PC-9 (cell line): ENCODE measurements at regions not wholly inside any gene's neighbourhood (a gene's known extent, or its start where the extent isn't known, plus 50 kb on each side); places are given as distances from the start of the nearest gene placed in this dataset.

Experiments used
- BruUV-seq: library from RNA; stranded (reverse); fragments of 400-500 nt; replicated peaks from 2 replicates; lab custom pipeline; 2021; lab: Mats Ljungman, UMichigan
- CTCF ChIA-PET: fragments of 300-600 bp; sonication (Branson Sonifier 250); formaldehyde crosslinking; loops from one replicate; lab custom pipeline; 2022; ENCODE audit warnings: antibody characterized with exemption; lab: Charles Lee
- POLR2A ChIA-PET: fragments of 300-600 bp; sonication (Branson Sonifier 250); formaldehyde crosslinking; loops from one replicate; lab custom pipeline; 2022; ENCODE audit warnings: antibody characterized with exemption; ENCODE audit not compliant: unreplicated experiment; lab: Charles Lee
- DNase-seq, 2 experiments: peaks; one replicate each; pipeline versions ENCODE4 v3.0.0 to v3.0.0-alpha.2; 2015 to 2022; ENCODE audit warnings: mixed read lengths in 1 of 2
- H2AFZ ChIP-seq: fragments of 200-600 bp; sonication (generic); 2 replicates; pipeline ENCODE4 v1.8.1; 2017; ENCODE audit warnings: antibody characterized with exemption
- H3F3A ChIP-seq: fragments of 200-600 bp; sonication (generic); 2 replicates; pipeline ENCODE4 v1.8.1; 2017; ENCODE audit warnings: antibody characterized with exemption, mild to moderate bottlenecking, low read depth; ENCODE audit not compliant: insufficient read depth
- H3K27ac ChIP-seq: fragments of 200-600 bp; sonication (generic); 2 replicates; pipeline ENCODE4 v1.6.1; 2016; ENCODE audit warnings: mixed run types
- H3K27me3 ChIP-seq: fragments of 200-600 bp; sonication (generic); 2 replicates; pipeline ENCODE4 v1.6.1; 2016; ENCODE audit warnings: low read depth, mixed run types; ENCODE audit not compliant: insufficient read depth
- H3K36me3 ChIP-seq: fragments of 200-600 bp; sonication (generic); 2 replicates; pipeline ENCODE4 v1.6.1; 2016; ENCODE audit warnings: low read depth, mixed run types
- H3K4me1 ChIP-seq: fragments of 200-600 bp; sonication (generic); replicated peaks from 2 replicates; pipeline ENCODE4 v1.6.1; 2016; ENCODE audit warnings: mixed run types; ENCODE audit not compliant: insufficient read depth
- H3K4me2 ChIP-seq: fragments of 200-600 bp; sonication (generic); 2 replicates; pipeline ENCODE4 v1.6.1; 2017; ENCODE audit warnings: mixed run types
- H3K4me3 ChIP-seq: fragments of 200-600 bp; sonication (generic); 2 replicates; pipeline ENCODE4 v1.6.1; 2016; ENCODE audit warnings: mixed run types
- H3K79me2 ChIP-seq: fragments of 200-600 bp; sonication (generic); 2 replicates; pipeline ENCODE4 v1.6.1; 2017; ENCODE audit warnings: low read depth, mixed run types
- H3K9me2 ChIP-seq: fragments of 200-600 bp; sonication (generic); 2 replicates; pipeline ENCODE4 v1.8.1; 2017; ENCODE audit warnings: mild to moderate bottlenecking; ENCODE audit not compliant: insufficient read depth
- H3K9me3 ChIP-seq: fragments of 200-600 bp; sonication (generic); 2 replicates; pipeline ENCODE4 v1.8.1; 2016; ENCODE audit warnings: low read depth; ENCODE audit not compliant: insufficient read depth
- H4K20me1 ChIP-seq: fragments of 200-600 bp; sonication (generic); 2 replicates; pipeline ENCODE4 v1.8.1; 2017; ENCODE audit not compliant: insufficient read depth
- CTCF ChIP-seq: fragments of 200-600 bp; sonication (generic); conservative IDR thresholded peaks from 2 replicates; pipeline ENCODE4 v1.6.1; 2017; ENCODE audit warnings: mixed run types, antibody characterized with exemption, mild to moderate bottlenecking, moderate library complexity
- EZH2 ChIP-seq: fragments of 200-600 bp; sonication (generic); IDR thresholded peaks from 2 replicates; pipeline ENCODE4 v1.8.0; 2017; ENCODE audit warnings: antibody characterized with exemption, low read depth
- intact Hi-C: fragments of 100-400 bp; cut with micrococcal nuclease; formaldehyde crosslinking; loops from one replicate; pipeline ENCODE4 v1.10.0; 2022; ENCODE audit not compliant: unreplicated experiment

- ChIA-PET CTCF (no interaction called here), POLR2A (no interaction called here)
- H3K4me3 ChIP-seq = no peak overlapping the region
- H3F3A ChIP-seq = no peaks in the 10 kb centered on the region
- H3K9me3 ChIP-seq = no peaks in the 10 kb centered on the region
- DNase-seq = no peak
- no peaks in the 10 kb centered on the region for H3K4me1 ChIP-seq
- no peaks in the 10 kb centered on the region; the same call in 1 of the 2 replicates for H3K9me2 ChIP-seq
- no peak overlapping the region for H3K4me2 ChIP-seq
- BruUV-seq = no TSS peak
- no peak overlapping the region for H3K27ac ChIP-seq
- intact Hi-C loops = no loop called here
- no peaks in the 10 kb centered on the region for H3K36me3 ChIP-seq
- H3K79me2 ChIP-seq = no peaks in the 10 kb centered on the region
- TF ChIP-seq CTCF (no peak), EZH2 (no peak)
- no peaks in the 10 kb centered on the region for H4K20me1 ChIP-seq
- no peak overlapping the region for H2AFZ ChIP-seq
- no peaks in the 10 kb centered on the region for H3K27me3 ChIP-seq
Observed at GRCh38 chr12:24198936-24199671, 249.6 kb upstream of the SOX5 start.

GRCh38 chr12:24198070-24198469 lies 248.6 kb upstream of the SOX5 start:
- Histone ChIP-seq H3K4me3 (no peak overlapping the region), H3F3A (no peaks in the 10 kb centered on the region), H3K27ac (no peak overlapping the region), H3K9me2 (no peaks in the 10 kb centered on the region; the same call in 1 of the 2 replicates), H2AFZ (no peak overlapping the region), H3K27me3 (no peaks in the 10 kb centered on the region), H3K4me2 (no peak overlapping the region), H3K36me3 (no peaks in the 10 kb centered on the region), H3K4me1 (no peaks in the 10 kb centered on the region), H3K79me2 (no peaks in the 10 kb centered on the region), H4K20me1 (no peaks in the 10 kb centered on the region), H3K9me3 (no peaks in the 10 kb centered on the region)
- intact Hi-C loops = no loop called here
- BruUV-seq = no TSS peak
- ChIA-PET POLR2A (no interaction called here), CTCF (no interaction called here)
- no peak for DNase-seq
- no peak for TF ChIP-seq EZH2
- no peak for TF ChIP-seq CTCF

- no peaks in the 10 kb centered on the region for H4K20me1 ChIP-seq
- H3K4me1 ChIP-seq = no peaks in the 10 kb centered on the region
- POLR2A ChIA-PET = no interaction called here
- H3K27me3 ChIP-seq = no peaks in the 10 kb centered on the region
- no peaks in the 10 kb centered on the region for H3K36me3 ChIP-seq
- no peaks in the 10 kb centered on the region; the same call in 1 of the 2 replicates for H3K9me2 ChIP-seq
- intact Hi-C loops = no loop called here
- H3K27ac ChIP-seq = no peak overlapping the region
- H3K79me2 ChIP-seq = no peaks in the 10 kb centered on the region
- H3K4me3 ChIP-seq = no peak overlapping the region
- CTCF ChIA-PET = no interaction called here
- no peak for DNase-seq
- no peaks in the 10 kb centered on the region for H3F3A ChIP-seq
- no peak overlapping the region for H2AFZ ChIP-seq
- H3K9me3 ChIP-seq = no peaks in the 10 kb centered on the region
- no peak overlapping the region for H3K4me2 ChIP-seq
- BruUV-seq = no TSS peak
- no peak for TF ChIP-seq EZH2
- TF ChIP-seq CTCF = no peak
Observed at GRCh38 chr12:24197532-24197931, 248.1 kb upstream of the SOX5 start.
